HepG2 (cell line): ENCODE measurements at regions not wholly inside any gene's neighbourhood (a gene's known extent, or its start where the extent isn't known, plus 50 kb on each side); places are given as distances from the start of the nearest gene placed in this dataset.

ENCODE experiments used
- ATAC-seq: fragments of 200-7000 bp; cut with Tn5 transposase; 3 replicates; pipeline ENCODE4 v1.9.1; 2020; ENCODE audit warnings: mild to moderate bottlenecking, moderate library complexity
- BruUV-seq: library from RNA; stranded (reverse); fragments of 400-500 nt; replicated peaks from 2 replicates; lab custom pipeline; 2021; lab: Mats Ljungman, UMichigan
- CTCF ChIA-PET: fragments of 300-600 bp; formaldehyde crosslinking; extraction: SDS; loops from one replicate; lab custom pipeline; 2021; ENCODE audit warnings: low total read pairs, inconsistent platforms, low intra/inter-chr PET ratio; lab: Yijun Ruan, JAX
- POLR2A ChIA-PET: fragments of 350-600 bp; sonication (Branson Sonifier 250); formaldehyde crosslinking; loops from one replicate; lab custom pipeline; 2020; ENCODE audit warnings: antibody characterized with exemption, inconsistent platforms; lab: Yijun Ruan, JAX
- DNase-seq: peaks from one replicate; pipeline ENCODE4 v3.0.0-alpha.2; 2015; ENCODE audit warnings: low spot score
- FAIRE-seq: peaks from 3 replicates; lab custom pipeline; 2011; peaks lifted over from hg19 to GRCh38; lab: Jason Lieb, UNC
- H2AFZ ChIP-seq: one replicate; pipeline ENCODE4 v1.6.1; 2011; ENCODE audit warnings: low read length, inconsistent platforms
- H3K27ac ChIP-seq: fragments of 300-600 bp; 3 replicates; pipeline ENCODE4 v1.8.0; 2011; ENCODE audit warnings: mixed run types, mild to moderate bottlenecking, mixed read lengths, low read length, inconsistent platforms; ENCODE audit not compliant: insufficient read depth; ENCODE audit errors: extremely low read length
- H3K27me3 ChIP-seq, 2 experiments: fragments of 200-600 bp in 1 of 2; 2 replicates in 1 of 2; 3 replicates in 1 of 2; pipeline versions ENCODE4 v1.6.0 to v1.8.0; 2011; ENCODE audit warnings: low read length in 2 of 2, mild to moderate bottlenecking in 2 of 2, moderate library complexity in 2 of 2, inconsistent platforms in 1 of 2; ENCODE audit not compliant: insufficient read depth in 2 of 2, control insufficient read depth in 1 of 2
- H3K36me3 ChIP-seq, 2 experiments: fragments of 200-600 bp in 1 of 2; replicated peaks in 1 of 2; 2 replicates in 1 of 2; 3 replicates in 1 of 2; pipeline versions ENCODE4 v1.5.1 to v1.8.0; 2011; ENCODE audit warnings: low read length in 2 of 2, inconsistent platforms in 1 of 2; ENCODE audit not compliant: insufficient read depth in 2 of 2, control insufficient read depth in 1 of 2
- H3K4me1 ChIP-seq: 2 replicates; pipeline ENCODE4 v1.5.1; 2012; ENCODE audit warnings: low read length, inconsistent platforms; ENCODE audit not compliant: insufficient read depth
- H3K4me2 ChIP-seq: 2 replicates; pipeline ENCODE4 v1.6.0; 2011; ENCODE audit warnings: low read depth, low read length, inconsistent platforms
- H3K4me3 ChIP-seq, 3 experiments: fragments of 200-600 bp in 1 of 3; sonication (generic), shearing (Covaris generic) in 1 of 3; replicated peaks in 1 of 3; 2 replicates each; pipeline ENCODE4 v1.5.1; 2011 to 2016; ENCODE audit warnings: low read length in 3 of 3, inconsistent platforms in 2 of 3, low read depth in 2 of 3, mild to moderate bottlenecking in 2 of 3, control low read depth in 1 of 3, mixed read lengths in 1 of 3; ENCODE audit not compliant: insufficient read depth in 1 of 3
- H3K79me2 ChIP-seq: one replicate; pipeline ENCODE4 v1.6.1; 2011; ENCODE audit warnings: low read length, inconsistent platforms; ENCODE audit not compliant: insufficient read depth
- H3K9ac ChIP-seq: 2 replicates; pipeline ENCODE4 v1.6.0; 2011; ENCODE audit warnings: mild to moderate bottlenecking, low read depth, low read length, inconsistent platforms; ENCODE audit not compliant: insufficient read depth
- H3K9me3 ChIP-seq: 2 replicates; pipeline ENCODE4 v1.5.1; 2012; ENCODE audit warnings: mild to moderate bottlenecking, low read length
- H4K20me1 ChIP-seq: 2 replicates; pipeline ENCODE4 v1.6.0; 2011; ENCODE audit warnings: inconsistent platforms, mild to moderate bottlenecking, low read length, moderate library complexity; ENCODE audit not compliant: insufficient read depth
- KLF12 ChIP-seq: sonication (generic); formaldehyde crosslinking; IDR thresholded peaks from 2 replicates; pipeline ENCODE4 v1.4.0; 2020; ENCODE audit warnings: missing genetic modification reagents, borderline replicate concordance
- NAIF1 ChIP-seq: sonication (generic); formaldehyde crosslinking; IDR thresholded peaks from 2 replicates; pipeline ENCODE4 v1.5.0; 2020; ENCODE audit warnings: mild to moderate bottlenecking, missing genetic modification reagents, borderline replicate concordance
- SETDB1 ChIP-seq: sonication (generic); formaldehyde crosslinking; IDR thresholded peaks from 2 replicates; pipeline ENCODE4 v1.5.1; 2020; ENCODE audit warnings: missing genetic modification reagents, mild to moderate bottlenecking, borderline replicate concordance
- SIX4 ChIP-seq: sonication (generic); formaldehyde crosslinking; IDR thresholded peaks from 2 replicates; pipeline ENCODE4 v1.4.0; 2020; ENCODE audit warnings: missing genetic modification reagents
- TMF1 ChIP-seq: sonication (generic); formaldehyde crosslinking; IDR thresholded peaks from 2 replicates; pipeline ENCODE4 v1.8.1; 2022; ENCODE audit warnings: low read depth, missing genetic modification reagents
- ZFYVE20 ChIP-seq: sonication (generic); formaldehyde crosslinking; IDR thresholded peaks from 2 replicates; pipeline ENCODE4 v1.8.0; 2023; ENCODE audit warnings: low read depth, mild to moderate bottlenecking, moderate library complexity, missing genetic modification reagents, borderline replicate concordance
- ZNF142 ChIP-seq: sonication (generic); formaldehyde crosslinking; IDR thresholded peaks from 2 replicates; pipeline ENCODE4 v1.4.0; 2020; ENCODE audit warnings: missing genetic modification reagents
- ZNF607 ChIP-seq: sonication (generic); formaldehyde crosslinking; IDR thresholded peaks from 2 replicates; pipeline ENCODE4 v1.5.1; 2020; ENCODE audit warnings: missing genetic modification reagents, mild to moderate bottlenecking, borderline replicate concordance
- whole genome bisulfite sequencing: methylation state at CpG from one replicate; pipeline ENCODE4 v1.1.6; 2017; ENCODE audit warnings: low lambda C conversion rate; 5-methylcytosine and 5-hydroxymethylcytosine counted together
- in situ Hi-C: cut with HindIII; loops from 2 replicates; pipeline ENCODE4 v1.10.0; 2017; ENCODE audit warnings: low pct_unique_long_range_greater_than_20kb; ENCODE audit not compliant: extremely low pct_ligation_motif_present
- intact Hi-C: fragments of 100-400 bp; cut with micrococcal nuclease; formaldehyde crosslinking; loops from one replicate; pipeline ENCODE4 v1.10.0; 2022; ENCODE audit not compliant: unreplicated experiment

DNA sequence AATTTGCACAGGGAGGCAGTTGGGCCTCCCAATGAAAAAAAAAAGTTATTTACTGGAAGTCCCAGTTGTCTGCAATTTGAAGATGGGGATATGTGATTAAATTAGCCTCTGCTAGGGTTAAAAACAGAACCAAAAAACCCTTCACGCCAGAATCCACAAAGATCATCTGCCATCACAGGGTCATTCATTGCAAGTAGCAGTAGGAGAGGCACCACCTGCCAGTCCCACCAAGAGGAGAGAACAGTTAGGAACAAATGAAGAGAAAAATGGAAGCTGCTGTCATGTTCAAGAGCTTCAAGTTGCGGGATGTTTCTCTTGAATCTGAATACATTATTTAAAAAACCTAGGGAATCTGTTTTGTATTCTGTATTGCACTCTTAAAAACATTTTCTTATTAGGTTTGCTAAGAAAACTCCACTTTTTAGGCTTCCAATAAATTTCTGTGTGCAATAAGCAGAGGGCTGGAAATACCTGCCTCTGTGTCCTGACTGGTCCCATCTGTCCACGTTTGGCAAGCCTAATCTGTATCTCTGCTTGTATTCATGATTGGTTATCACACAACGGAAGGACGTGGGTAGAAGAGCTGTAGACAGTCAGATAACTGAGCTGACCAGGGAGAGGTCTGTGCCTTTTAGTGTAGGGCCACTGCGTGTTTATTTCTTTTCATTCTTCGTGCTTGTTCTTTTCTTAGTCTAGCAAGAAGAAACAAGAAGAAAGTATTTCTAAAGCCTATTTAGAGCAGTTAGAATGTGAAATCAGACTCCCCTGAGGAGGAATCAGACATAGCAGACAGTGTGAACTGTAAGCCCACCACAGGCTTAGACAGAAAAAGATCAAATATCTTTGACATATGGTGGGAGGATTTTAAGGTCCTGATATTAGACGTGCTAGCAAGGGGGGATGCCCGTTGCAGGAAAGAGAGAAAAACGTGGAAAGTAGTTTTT, 630.6 kb upstream of the SEMA6A start:
- Histone ChIP-seq H2AFZ (no peak overlapping the region), H3K4me2 (no peak overlapping the region), H3K27ac (no peak overlapping the region), H4K20me1 (no peaks in the 10 kb centered on the region), H3K9ac (no peak overlapping the region), H3K4me1 (no peaks in the 10 kb centered on the region), H3K27me3 (no peaks in the 10 kb centered on the region), H3K36me3 (no peaks in the 10 kb centered on the region), H3K4me3 (no peak overlapping the region), H3K9me3 (no peaks in the 10 kb centered on the region), H3K79me2 (no peaks in the 10 kb centered on the region)
- POLR2A ChIA-PET, result no interaction called here
- WGBS, result 1% methylated on average over 10 of the region's 10 CpGs
- FAIRE-seq (no peak), DNase-seq (no peak), ATAC-seq (no peak)
- BruUV-seq, result no TSS peak
- CTCF ChIA-PET, result no interaction called here
- intact Hi-C loops (no loop called here), in situ Hi-C loops (no loop called here)
- no peak for TF ChIP-seq ZNF607 (CRISPR knock-in tag)
- no peak for TF ChIP-seq KLF12 (CRISPR knock-in tag)
- TF ChIP-seq NAIF1 (CRISPR knock-in tag), result no peak

- ChIA-PET CTCF (no interaction called here), POLR2A (no interaction called here)
- WGBS, result 0% methylated on average over 4 of the region's 4 CpGs
- no peaks in the 10 kb centered on the region for H3K36me3 ChIP-seq
- no peak overlapping the region for H3K4me3 ChIP-seq
- ATAC-seq, result no peak
- H4K20me1 ChIP-seq, result no peaks in the 10 kb centered on the region
- BruUV-seq, result no TSS peak
- H3K27me3 ChIP-seq, result no peaks in the 10 kb centered on the region
- FAIRE-seq, result no peak
- H3K9ac ChIP-seq, result no peak overlapping the region
- no peak for TF ChIP-seq ZFYVE20 (CRISPR knock-in tag)
- no peak for TF ChIP-seq SIX4 (CRISPR knock-in tag)
- TF ChIP-seq TMF1 (CRISPR knock-in tag), result no peak
- TF ChIP-seq ZNF142 (CRISPR knock-in tag), result no peak
- no peak for TF ChIP-seq SETDB1 (CRISPR knock-in tag)
- intact Hi-C loops (no loop called here), in situ Hi-C loops (no loop called here)
- no peak overlapping the region for H3K4me2 ChIP-seq
- H3K9me3 ChIP-seq, result no peaks in the 10 kb centered on the region
- no peak overlapping the region for H2AFZ ChIP-seq
- H3K4me1 ChIP-seq, result no peaks in the 10 kb centered on the region
- no peaks in the 10 kb centered on the region for H3K79me2 ChIP-seq
- no peak overlapping the region for H3K27ac ChIP-seq
- no peak for DNase-seq
Measured at GRCh38 chr5:117204404-117204803, 629.8 kb upstream of the SEMA6A start.
